ENCODE measurements at regions not wholly inside any gene's neighbourhood (a gene's known extent, or its start where the extent isn't known, plus 50 kb on each side); places are given as distances from the start of the nearest gene placed in this dataset.

GRCh38 chr11:26126741-26127140 lies 205.2 kb upstream of the ANO3 start:
- DNase-seq (ENCODE audit: low spot score in 2 of 2) (no peak), ATAC-seq (no peak)
- Mint-ChIP-seq H3K36me3 (no peaks in the 10 kb centered on the region), H3K9me3 (peaks cover 7 to 10% of the 10 kb centered on the region in 2 donors), H3K27ac (no peak overlapping the region)

GRCh38 chr11:26127336-26127735 lies 204.6 kb upstream of the ANO3 start:
- Mint-ChIP-seq H3K27ac (no peak overlapping the region), H3K9me3 (peaks cover 9 to 10% of the 10 kb centered on the region in 2 donors), H3K36me3 (no peaks in the 10 kb centered on the region)
- DNase-seq (ENCODE audit: low spot score in 2 of 2) (no peak), ATAC-seq (no peak)

GRCh38 chr11:26131406-26131805 lies 200.5 kb upstream of the ANO3 start:
- ATAC-seq (no peak), DNase-seq (ENCODE audit: low spot score in 2 of 2) (no peak)
- Mint-ChIP-seq H3K9me3 (peaks cover 4 to 7% of the 10 kb centered on the region in 2 donors), H3K36me3 (no peaks in the 10 kb centered on the region), H3K27ac (no peak overlapping the region)

GRCh38 chr11:26134053-26134452 lies 197.9 kb upstream of the ANO3 start:
- Mint-ChIP-seq H3K36me3 (no peaks in the 10 kb centered on the region), H3K27ac (no peak overlapping the region), H3K9me3 (peaks cover 3 to 4% of the 10 kb centered on the region in 2 donors)
- DNase-seq (ENCODE audit: low spot score in 2 of 2) = no peak
- no peak for ATAC-seq

- Mint-ChIP-seq H3K27ac (no peak overlapping the region), H3K9me3 (peaks cover 0 to 8% of the 10 kb centered on the region in 2 donors), H3K36me3 (no peaks in the 10 kb centered on the region)
- ATAC-seq (no peak), DNase-seq (ENCODE audit: low spot score in 2 of 2) (no peak)
These were observed 197.2 kb upstream of the ANO3 start for GRCh38 chr11:26134481-26135355.

GRCh38 chr11:26137651-26138050 lies 194.3 kb upstream of the ANO3 start:
- Mint-ChIP-seq H3K27ac (no peak overlapping the region), H3K36me3 (no peaks in the 10 kb centered on the region), H3K9me3 (peaks cover 5 to 7% of the 10 kb centered on the region in 2 donors)
- ATAC-seq (no peak), DNase-seq (ENCODE audit: low spot score in 2 of 2) (no peak)

- DNase-seq (ENCODE audit: low spot score in 2 of 2) (no peak), ATAC-seq (no peak)
- Mint-ChIP-seq H3K27ac (no peak overlapping the region), H3K36me3 (no peaks in the 10 kb centered on the region), H3K9me3 (peaks cover 5 to 7% of the 10 kb centered on the region in 2 donors)
These were observed 189.0 kb upstream of the ANO3 start for GRCh38 chr11:26142891-26143290.

GRCh38 chr11:26143566-26144290 lies 188.2 kb upstream of the ANO3 start:
- peaks cover 5 to 7% of the 10 kb centered on the region in 2 donors for H3K9me3 Mint-ChIP-seq
- no peak for ATAC-seq
- DNase-seq (ENCODE audit: low spot score in 2 of 2) = no peak
- no peak overlapping the region for H3K27ac Mint-ChIP-seq
- H3K36me3 Mint-ChIP-seq = peaks cover 0 to 4% of the 10 kb centered on the region in 2 donors

- DNase-seq (ENCODE audit: low spot score in 2 of 2) (no peak), ATAC-seq (no peak)
- Mint-ChIP-seq H3K36me3 (peaks cover 0 to 10% of the 10 kb centered on the region in 2 donors), H3K9me3 (peaks cover 7 to 10% of the 10 kb centered on the region in 2 donors), H3K27ac (no peak overlapping the region)
These were observed 187.6 kb upstream of the ANO3 start for GRCh38 chr11:26144291-26144690.

- no peak overlapping the region for H3K27ac Mint-ChIP-seq
- DNase-seq (ENCODE audit: low spot score in 2 of 2) = no peak
- H3K36me3 Mint-ChIP-seq = peaks cover 0 to 12% of the 10 kb centered on the region in 2 donors
- H3K9me3 Mint-ChIP-seq = peaks cover 1 to 12% of the 10 kb centered on the region in 2 donors
- ATAC-seq = no peak
These were observed 187.0 kb upstream of the ANO3 start for GRCh38 chr11:26144911-26145310.

- ATAC-seq (no peak), DNase-seq (ENCODE audit: low spot score in 2 of 2) (no peak)
- Mint-ChIP-seq H3K36me3 (peaks cover 0 to 12% of the 10 kb centered on the region in 2 donors), H3K27ac (no peak overlapping the region), H3K9me3 (peaks cover 4 to 7% of the 10 kb centered on the region in 2 donors)
These were observed 182.3 kb upstream of the ANO3 start for GRCh38 chr11:26149585-26149984.

- Mint-ChIP-seq H3K9me3 (peaks cover 4 to 7% of the 10 kb centered on the region in 2 donors), H3K27ac (no peak overlapping the region), H3K36me3 (peaks cover 0 to 12% of the 10 kb centered on the region in 2 donors)
- ATAC-seq (no peak), DNase-seq (ENCODE audit: low spot score in 2 of 2) (no peak)
These were observed 181.9 kb upstream of the ANO3 start for GRCh38 chr11:26150031-26150430.

- no peaks in the 10 kb centered on the region for H3K36me3 Mint-ChIP-seq
- H3K9me3 Mint-ChIP-seq = peaks cover 6 to 15% of the 10 kb centered on the region in 2 donors
- ATAC-seq (no peak), DNase-seq (ENCODE audit: low spot score in 2 of 2) (no peak)
- no peak overlapping the region for H3K27ac Mint-ChIP-seq
These were observed 173.7 kb upstream of the ANO3 start for GRCh38 chr11:26158251-26158650.

- H3K9me3 Mint-ChIP-seq = peaks cover 6 to 13% of the 10 kb centered on the region in 2 donors
- DNase-seq (ENCODE audit: low spot score in 2 of 2) = no peak
- no peaks in the 10 kb centered on the region for H3K36me3 Mint-ChIP-seq
- ATAC-seq = no peak
- no peak overlapping the region for H3K27ac Mint-ChIP-seq
These were observed 169.6 kb upstream of the ANO3 start for GRCh38 chr11:26162291-26162690.

GRCh38 chr11:26186389-26186788 lies 145.5 kb upstream of the ANO3 start:
- H3K36me3 Mint-ChIP-seq = no peaks in the 10 kb centered on the region
- no peak for DNase-seq (ENCODE audit: low spot score in 2 of 2)
- H3K27ac Mint-ChIP-seq = no peak overlapping the region
- H3K9me3 Mint-ChIP-seq = peaks cover 3 to 6% of the 10 kb centered on the region in 2 donors
- no peak for ATAC-seq

GRCh38 chr11:26187639-26188038 lies 144.3 kb upstream of the ANO3 start:
- H3K36me3 Mint-ChIP-seq = no peaks in the 10 kb centered on the region
- DNase-seq (ENCODE audit: low spot score in 2 of 2) (no peak), ATAC-seq (no peak)
- H3K27ac Mint-ChIP-seq = no peak overlapping the region
- H3K9me3 Mint-ChIP-seq = peaks cover 7 to 9% of the 10 kb centered on the region in 2 donors

- Mint-ChIP-seq H3K36me3 (no peaks in the 10 kb centered on the region), H3K9me3 (peaks cover 7 to 9% of the 10 kb centered on the region in 2 donors), H3K27ac (no peak overlapping the region)
- no peak for DNase-seq (ENCODE audit: low spot score in 2 of 2)
- ATAC-seq = no peak
These were observed 143.4 kb upstream of the ANO3 start for GRCh38 chr11:26188554-26188953.

Measured in activated naive CD4-positive, alpha-beta T cell treated with anti-CD3 and anti-CD28 coated beads, Interleukin-2, amount 50 U/mL, for 72 hours (primary cell).